MV-4-11 (cell line): ENCODE measurements at regions not wholly inside any gene's neighbourhood (a gene's known extent, or its start where the extent isn't known, plus 50 kb on each side); places are given as distances from the start of the nearest gene placed in this dataset.
"Not testable (repeated sequence)": the region's sequence is repeated elsewhere in the genome, so short reads cannot be mapped to it uniquely, and the experiment has no call there.

Source experiments
- DNase-seq: peaks from one replicate; lab custom pipeline; 2025; lab: John Stamatoyannopoulos, UW

DNA sequence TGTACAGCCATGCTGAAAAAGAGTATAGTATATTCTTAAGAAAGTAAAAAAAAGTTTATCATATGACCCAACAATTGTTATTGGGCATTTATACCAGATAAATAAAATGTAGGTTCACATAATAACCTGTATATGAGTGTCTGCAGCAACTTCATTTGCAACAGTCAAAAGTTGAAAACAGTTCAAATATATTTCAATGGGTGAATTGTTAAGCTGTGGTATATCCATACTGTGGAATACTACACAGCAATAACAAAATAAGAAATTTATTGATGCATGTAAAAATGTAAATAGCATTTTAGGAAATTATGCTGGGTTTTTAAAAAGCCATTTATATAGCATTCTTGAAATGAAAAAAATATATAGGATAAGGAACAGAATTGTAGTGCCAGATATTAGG lies 1420.1 kb upstream of the ACO1 start:
- no peak for DNase-seq

- no peak for DNase-seq
Observed at GRCh38 chr9:30967476-30967875, 1417.0 kb upstream of the ACO1 start.

DNA sequence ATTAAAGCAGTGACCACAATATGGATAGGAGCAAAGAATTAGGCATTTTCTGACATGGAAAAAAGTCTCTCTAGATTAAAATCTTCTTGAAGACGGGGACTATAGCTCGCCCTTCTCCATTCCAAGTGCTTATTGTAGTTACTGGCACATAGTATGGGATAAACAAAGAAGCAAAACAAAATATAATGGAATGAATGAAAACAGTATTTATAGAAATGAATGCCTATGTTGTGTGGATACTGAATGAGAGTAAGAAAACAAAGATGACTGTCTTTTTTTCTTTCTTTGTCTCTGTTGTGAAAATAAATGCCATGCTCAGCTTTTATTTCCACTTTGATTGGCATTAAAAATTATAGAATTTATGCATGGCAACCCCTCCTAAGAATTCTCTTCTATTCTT lies 1414.3 kb upstream of the ACO1 start:
- DNase-seq, result no peak

GRCh38 chr9:30970812-30971211 lies 1413.6 kb upstream of the ACO1 start:
- DNase-seq, result no peak

GRCh38 chr9:30972654-30973053 lies 1411.8 kb upstream of the ACO1 start:
- DNase-seq, result no peak

- DNase-seq, result no peak
Observed at GRCh38 chr9:30977965-30978364, 1406.5 kb upstream of the ACO1 start.

DNA sequence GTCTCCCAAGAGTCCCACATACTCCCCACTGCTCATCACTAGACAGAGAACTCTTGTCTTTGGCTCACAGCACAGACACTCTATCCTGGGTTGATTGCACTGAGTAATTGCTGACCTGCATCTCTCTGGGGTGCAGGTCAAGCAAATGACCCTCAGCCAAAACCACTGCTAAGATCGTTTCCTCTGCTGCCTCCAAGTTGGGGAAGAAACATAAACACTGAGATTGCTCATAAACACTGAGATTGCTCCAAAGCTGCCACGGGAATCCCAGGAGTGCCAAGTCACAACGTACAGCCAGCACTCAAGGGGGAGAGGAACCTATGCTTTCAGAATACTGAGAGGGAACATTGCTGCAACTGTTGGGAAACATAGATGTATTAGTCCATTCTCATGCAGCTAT lies 1402.1 kb upstream of the ACO1 start:
- DNase-seq, result no peak

DNA sequence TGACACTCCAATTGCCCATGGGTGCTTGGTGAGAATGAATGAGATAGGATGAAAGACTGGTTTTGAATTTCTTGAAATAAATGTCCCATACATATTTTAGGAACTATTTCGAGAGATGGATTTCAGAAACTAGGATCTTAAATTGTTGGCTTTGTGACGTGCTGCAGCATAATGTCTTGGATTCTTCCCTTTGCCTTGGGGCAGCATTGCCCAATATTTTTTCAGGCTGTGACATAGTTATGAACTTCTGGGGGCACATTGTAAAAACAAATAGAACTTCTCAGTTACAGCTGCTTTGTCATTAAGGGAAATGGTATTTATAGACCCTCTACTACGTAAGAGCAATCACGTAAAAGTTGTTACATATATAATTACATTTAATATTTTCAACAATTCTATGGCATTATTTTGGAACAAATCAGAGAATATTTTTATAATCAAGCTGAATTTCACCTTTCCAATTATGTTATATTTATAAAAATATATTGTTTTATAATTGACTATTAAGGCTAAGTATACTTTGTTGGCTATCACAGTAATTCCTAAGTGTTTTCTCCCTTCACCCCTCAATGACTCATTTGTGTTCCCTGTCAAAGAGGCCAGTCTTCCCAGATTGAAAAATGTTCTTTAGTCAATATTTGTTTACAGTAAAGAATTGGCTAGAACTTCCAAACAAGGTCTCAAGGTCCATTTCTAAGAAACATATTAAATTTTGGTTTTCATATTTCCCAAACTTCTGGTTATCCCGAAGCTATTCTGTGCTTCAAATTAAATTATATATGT lies 1388.3 kb upstream of the ACO1 start:
- no peak for DNase-seq

- no peak for DNase-seq
Observed at GRCh38 chr9:30996761-30997160, 1387.7 kb upstream of the ACO1 start.

DNA sequence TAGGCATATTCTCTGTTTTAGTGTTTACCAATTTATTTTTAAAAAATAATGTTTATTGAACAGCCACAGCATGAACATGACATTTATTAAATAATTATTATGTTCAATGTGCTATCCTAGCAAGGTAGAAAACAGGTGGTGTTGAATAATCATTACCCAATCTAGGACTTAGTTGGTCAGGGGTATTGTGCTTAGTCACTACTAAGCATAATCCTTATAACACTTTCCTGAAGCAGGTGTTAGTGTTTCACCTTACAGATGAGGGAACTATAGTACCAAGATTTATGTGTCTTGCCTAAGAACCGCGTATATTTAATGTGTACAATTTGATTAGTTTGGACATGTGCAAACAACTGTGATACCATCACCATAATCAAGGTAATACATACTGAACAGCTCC lies 1387.2 kb upstream of the ACO1 start:
- no peak for DNase-seq

DNA sequence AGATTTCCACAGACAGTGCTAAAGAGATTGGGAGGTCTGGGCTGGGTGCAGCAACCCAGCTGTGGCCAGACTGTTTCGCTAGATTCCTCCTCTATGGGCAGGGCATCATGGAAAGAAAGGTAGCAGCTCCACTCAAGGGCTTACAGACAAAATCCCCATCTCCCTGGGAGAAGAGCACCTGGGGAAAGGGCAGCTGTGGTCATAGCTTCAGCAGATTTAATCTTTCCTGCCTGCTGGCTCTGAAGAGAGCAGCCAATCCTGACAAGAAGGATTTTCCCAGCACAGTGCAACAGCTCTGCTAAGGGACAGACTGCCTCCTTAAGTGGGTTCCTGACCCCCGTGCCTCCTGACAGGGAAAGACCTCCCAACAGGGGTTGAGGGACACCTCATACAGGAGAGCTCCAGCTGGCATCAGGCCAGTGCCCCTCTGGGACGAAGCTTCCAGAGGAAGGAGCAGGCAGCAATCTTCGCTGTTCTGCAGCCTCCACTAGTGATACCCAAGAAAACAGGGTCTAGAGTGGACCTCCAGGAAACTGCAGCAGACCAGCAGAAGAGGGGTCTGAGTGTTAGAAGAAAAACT lies 1379.3 kb upstream of the ACO1 start:
- no peak for DNase-seq

- no peak for DNase-seq
Observed at GRCh38 chr9:31013371-31013770, 1371.1 kb upstream of the ACO1 start.

DNA sequence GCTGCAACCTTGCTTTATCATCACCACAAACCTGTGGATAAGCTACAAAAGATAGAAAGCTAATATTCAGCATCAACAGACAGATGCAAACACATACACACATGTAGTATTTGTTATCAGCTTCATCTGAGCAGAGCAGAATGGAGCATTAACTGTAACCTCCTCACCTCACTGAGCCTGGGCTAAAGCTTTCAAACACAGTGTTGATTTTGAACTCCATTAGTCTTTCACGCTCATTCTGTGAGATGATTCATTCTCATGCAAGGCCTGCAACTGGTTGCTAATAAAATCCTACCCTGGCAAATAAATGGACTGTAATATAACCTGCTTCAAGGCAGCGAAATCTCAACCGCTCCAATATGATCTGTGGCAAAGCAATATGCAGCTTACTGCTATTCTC lies 1360.6 kb upstream of the ACO1 start:
- no peak for DNase-seq

- no peak for DNase-seq
Observed at GRCh38 chr9:31027678-31028077, 1356.8 kb upstream of the ACO1 start.

DNA sequence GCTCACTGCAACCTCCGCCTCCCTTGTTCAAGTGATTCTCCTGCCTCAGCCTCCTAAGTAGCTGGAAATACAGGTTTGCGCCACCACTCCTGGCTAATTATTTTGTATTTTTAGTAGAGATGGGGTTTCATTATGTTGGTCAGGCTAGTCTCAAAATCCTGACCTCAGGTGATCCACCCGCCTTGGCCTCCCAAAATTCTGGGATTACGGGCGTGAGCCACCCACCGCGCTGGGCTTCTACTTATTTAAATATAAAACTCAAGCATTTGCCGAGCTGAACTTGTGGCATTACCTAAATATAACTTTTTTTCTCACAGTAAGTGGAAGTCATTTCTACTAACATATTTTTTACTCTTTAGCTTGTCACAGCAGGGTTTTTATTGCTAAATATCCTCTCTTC lies 1356.3 kb upstream of the ACO1 start:
- DNase-seq, result no peak

GRCh38 chr9:31030741-31031202 lies 1353.7 kb upstream of the ACO1 start:
- DNase-seq, result no peak

GRCh38 chr9:31032206-31032605 lies 1352.2 kb upstream of the ACO1 start:
- no peak for DNase-seq

DNA sequence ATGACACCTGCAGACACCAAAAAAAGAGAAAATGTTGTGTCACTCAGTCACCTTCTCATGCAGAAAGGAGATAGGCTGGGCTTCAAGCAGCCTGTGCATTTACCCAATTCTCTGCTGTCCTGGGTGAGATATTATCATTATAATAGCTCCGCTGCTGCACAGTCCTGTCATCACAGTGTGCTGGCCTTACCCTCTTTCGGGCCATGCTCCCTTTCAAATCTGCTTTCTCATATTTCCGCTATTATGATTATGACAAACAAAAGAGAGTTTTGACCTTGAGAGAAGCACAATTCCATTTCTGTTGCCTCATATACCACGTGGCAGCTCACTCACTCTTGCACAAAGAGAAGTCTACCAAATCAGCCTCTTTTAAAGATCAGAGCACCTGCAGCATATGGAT lies 1350.1 kb upstream of the ACO1 start:
- no peak for DNase-seq

DNA sequence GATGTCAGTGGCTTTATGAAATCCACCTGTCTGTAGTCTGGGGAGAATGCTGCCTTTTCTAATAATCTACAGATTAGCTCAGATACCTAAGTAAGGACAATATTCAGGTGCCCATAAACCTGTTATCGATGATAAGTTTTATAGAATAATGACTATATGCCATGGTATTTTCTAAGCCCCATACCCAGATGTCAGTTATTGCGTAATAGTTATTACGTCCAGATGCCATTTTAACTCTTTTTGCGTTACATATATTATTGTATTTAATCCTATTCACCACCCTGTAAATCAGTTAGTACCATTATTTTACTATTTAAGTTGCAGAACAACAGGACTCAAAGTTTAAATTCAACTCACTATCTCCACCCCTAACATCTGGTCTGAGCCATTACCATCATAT lies 1343.9 kb upstream of the ACO1 start:
- no peak for DNase-seq

DNA sequence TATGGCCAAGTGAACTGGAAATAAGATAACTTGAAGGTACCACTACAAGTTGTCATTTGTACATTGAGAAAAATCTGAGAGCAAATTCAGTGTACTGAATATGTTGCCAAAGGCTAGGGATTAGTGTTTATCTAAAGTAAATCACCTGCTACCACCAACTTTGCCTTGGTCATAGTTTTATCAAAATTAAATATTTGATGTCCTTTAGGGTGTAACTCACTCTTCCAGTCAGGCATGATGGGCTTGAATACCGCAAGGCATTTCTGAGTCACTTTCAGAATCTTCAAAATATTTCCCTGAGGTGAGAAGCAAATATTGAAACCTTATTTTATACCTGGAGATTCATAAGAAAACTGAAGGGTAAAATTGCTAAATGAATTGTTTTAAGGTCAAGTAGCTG lies 1338.6 kb upstream of the ACO1 start:
- DNase-seq, result no peak

GRCh38 chr9:31061592-31061991 lies 1322.9 kb upstream of the ACO1 start:
- not testable (repeated sequence) for DNase-seq

GRCh38 chr9:31065691-31066090 lies 1318.8 kb upstream of the ACO1 start:
- no peak for DNase-seq

DNA sequence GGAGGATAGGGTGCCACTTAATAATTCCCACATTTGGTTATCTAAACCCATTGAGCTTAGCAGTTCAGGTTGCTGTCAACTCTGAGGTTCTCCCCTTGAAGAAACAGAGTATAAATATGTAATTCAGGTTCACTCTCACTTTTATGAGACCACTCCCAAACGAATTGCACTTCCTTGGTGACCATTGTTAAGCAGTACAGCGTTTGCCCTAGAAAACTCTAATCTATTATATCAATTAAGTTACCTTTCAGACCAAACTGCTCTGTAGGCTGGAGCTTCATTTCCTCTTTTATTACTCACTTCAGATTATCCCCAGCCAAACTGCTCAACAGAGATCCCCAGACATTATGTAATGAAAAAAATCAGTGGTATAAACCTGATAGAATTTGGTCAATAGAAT lies 1317.0 kb upstream of the ACO1 start:
- DNase-seq, result no peak
